Transverse colon (tissue), 3 donors: ENCODE measurements at regions not wholly inside any gene's neighbourhood (a gene's known extent, or its start where the extent isn't known, plus 50 kb on each side); places are given as distances from the start of the nearest gene placed in this dataset.

Experiments
- CTCF ChIP-seq, 5 experiments: fragments of 200-600 bp in 3 of 5; fragments of 450-650 bp in 2 of 5; sonication (generic) in 3 of 5; IDR thresholded peaks; 1 replicate in 2 of 5; 2 replicates in 3 of 5; pipeline ENCODE4 v1.5.1; 2016 to 2017; ENCODE audit warnings: antibody characterized with exemption in 5 of 5, inconsistent platforms in 3 of 5, mild to moderate bottlenecking in 2 of 5, moderate library complexity in 1 of 5
- EP300 ChIP-seq: sonication (generic); formaldehyde crosslinking; IDR thresholded peaks from one replicate; pipeline ENCODE4 v1.6.1; 2017; ENCODE audit warnings: antibody characterized with exemption, low read depth

DNA sequence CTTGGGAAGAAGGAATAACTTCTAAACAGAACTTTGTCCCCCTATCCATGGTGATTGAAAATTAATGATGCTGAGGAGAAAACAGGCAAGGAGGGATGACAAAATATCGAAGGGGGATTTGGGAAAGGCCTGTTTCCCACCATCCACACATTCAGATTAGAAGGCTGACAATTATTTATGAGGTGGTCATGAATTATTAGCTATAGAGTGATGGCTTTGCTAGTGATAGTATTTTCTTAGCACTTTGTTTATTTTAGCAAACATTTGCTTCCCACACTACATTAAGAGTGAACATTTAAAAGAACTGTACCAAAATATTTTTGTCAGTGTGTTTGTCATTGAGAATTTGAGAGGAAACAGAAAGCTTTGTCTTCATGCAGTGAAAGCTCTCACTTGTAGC, 172.6 kb upstream of the PDZRN3 start:
- TF ChIP-seq EP300 (no peak), CTCF (IDR thresholded peaks at IDR 0.05) (no peak)
